Ureter (tissue), 1 donor: ENCODE measurements at regions not wholly inside any gene's neighbourhood (a gene's known extent, or its start where the extent isn't known, plus 50 kb on each side); places are given as distances from the start of the nearest gene placed in this dataset.

ENCODE experiments used
- DNase-seq: peaks from one replicate; pipeline ENCODE4 v3.0.0-alpha.2; 2020; ENCODE audit warnings: low spot score
- donor health status: DM: yes; HTN: yes; CAD: no.

DNA sequence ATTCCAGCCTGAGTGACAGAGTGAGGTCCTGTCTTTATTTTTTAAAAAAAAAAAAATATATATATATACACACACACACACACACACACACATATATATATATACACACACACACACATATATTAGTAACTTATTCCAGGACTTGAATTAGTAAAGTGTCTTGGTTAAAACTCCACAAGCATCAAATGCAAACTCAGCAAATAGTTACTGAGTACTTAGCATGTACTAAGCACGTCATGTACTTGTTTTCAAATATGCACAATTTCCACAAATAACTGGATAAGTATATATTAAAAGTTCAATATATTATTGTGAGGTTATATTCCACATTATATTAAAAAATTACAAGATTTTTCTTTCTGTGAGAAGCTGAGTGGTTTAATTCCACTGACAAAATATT, 304.7 kb downstream of the ZEB2 start:
- DNase-seq, result no peak

DNA sequence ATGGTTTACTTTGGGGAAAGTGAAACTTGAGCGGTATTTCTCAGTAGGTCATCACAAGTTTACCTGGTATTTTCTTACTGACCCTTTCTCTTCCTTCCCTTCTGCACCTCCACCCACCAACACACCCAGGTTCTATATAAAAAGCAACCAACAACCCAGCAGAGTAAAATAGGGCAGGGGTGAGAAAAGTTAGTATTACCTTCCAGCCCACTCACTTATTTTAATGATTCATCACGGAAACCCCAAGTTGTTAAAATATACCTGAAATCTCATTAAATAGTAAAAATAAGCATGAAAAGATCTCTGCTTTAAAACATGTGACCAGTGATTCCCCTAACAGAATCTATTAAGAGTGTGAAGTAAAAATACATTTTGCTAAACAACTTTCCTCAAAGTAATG, 306.1 kb downstream of the ZEB2 start:
- DNase-seq, result no peak

DNA sequence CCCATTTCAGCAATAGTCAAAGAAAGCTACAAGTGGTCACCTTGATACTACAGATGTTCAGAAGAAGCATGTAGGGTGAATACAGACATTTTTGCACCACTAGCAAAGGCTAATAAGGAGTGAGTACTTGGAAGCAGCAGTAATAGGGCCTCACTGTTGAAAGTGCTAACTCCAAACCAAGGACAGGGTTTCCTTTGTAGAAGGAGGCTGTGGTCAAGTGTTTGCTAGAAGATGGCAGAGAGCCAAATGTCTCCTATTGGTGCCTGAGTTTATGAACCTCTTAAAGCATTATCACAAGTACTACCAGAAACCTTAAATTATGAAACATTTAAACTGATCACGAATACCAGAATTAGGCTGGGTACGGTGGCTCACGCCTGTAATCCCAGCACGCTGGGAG, 308.1 kb downstream of the ZEB2 start:
- DNase-seq, result no peak

DNA sequence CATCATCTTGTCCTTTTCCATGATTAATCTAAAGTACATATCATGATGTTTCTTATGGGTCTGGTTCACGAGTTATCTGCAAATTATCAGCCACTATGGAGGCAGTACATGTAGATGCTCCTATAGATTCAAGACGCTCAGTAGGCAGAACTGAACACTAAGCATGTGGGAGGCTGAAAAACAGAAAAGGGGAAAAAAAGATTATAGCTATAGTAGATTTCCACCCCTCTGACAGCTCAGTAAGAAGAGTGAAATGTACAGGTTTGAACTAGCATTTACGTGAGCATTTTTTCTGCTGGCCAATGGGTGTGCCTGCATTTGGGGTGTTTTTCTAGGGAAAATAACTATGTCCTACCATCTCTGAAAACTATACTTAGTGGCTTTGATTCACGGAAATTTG, 308.9 kb downstream of the ZEB2 start:
- no peak for DNase-seq

DNA sequence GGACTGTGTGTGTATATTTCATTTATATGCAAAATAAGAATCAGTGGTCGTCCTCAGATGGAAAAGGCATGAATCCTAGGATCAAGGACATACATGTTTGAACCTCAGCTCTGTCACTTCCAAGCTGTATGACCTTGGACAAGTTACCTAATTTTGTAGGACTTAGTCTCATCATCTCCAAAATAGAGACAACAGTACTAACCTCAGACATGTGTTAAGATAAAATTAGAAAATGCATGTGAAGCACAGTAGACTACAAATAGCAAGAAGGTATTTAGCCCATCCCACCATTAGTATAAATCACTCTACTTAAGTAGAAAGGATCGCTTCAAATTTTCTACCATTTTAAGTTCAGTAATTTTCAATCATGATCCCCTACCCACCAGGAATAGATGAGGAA, 309.8 kb downstream of the ZEB2 start:
- no peak for DNase-seq

DNA sequence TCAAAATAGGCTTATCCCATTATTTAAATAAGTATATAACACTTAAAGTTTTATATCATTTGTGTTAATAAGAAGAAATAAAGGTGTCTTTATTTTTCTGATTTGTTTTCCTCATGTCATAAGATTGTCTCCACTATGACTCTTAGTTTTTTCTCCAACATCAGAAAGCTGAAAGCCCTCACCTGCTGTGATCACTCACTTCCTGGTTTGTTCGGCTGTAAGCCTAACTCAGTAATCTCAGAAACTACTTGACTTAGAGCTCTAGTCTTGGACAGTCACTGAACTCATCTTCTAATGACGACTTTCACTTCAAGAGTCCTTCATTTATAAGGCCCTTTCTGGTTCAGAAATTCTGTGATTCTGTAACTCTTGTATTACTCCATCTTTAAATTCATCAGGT, 311.0 kb downstream of the ZEB2 start:
- no peak for DNase-seq

DNA sequence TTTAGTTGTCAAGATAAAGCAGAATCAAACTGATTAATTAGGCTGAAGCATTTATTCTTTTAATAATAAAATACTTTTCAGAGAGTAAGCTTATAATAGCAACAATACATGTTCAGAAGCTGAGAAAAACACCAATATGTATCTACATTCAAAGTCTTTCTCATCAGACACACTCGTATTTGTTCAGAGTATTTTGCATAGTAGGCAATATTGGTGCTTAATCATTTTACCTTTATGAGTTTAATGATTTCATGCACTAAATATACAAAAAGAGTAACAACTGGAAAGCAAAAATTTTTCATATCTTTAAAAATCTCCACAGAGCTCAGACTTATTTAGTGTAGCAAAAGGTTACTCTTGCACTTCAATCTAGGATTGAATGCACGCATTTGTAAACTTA, 313.9 kb downstream of the ZEB2 start:
- DNase-seq, result no peak

DNA sequence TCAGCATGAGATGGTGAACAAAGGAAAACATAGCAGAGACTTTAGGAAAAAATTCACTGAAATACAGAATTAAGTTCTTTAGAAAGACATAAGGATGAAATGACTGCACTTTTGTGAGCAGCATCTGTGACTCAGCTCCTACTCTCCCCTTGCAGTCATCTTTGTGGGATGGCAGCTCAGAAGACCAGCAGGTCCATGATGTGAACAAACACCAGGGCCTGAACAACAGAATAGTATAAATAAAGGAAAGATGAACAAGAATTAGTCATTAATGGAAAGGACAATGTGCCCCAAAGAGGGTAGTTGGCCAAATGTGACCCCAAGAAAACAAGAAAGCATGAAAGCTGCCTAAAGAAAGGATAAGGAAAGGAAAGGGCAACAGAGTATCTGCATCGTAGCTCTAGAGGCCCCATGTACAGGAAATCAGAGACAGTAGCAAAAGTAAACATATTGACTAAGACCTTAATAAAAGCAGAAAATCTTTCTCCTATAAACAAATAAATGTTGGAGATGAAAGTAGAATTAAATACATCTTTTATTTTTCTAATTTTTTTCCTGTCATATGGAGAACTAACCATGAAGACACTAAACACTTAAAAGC, 318.0 kb downstream of the ZEB2 start:
- DNase-seq, result no peak

DNA sequence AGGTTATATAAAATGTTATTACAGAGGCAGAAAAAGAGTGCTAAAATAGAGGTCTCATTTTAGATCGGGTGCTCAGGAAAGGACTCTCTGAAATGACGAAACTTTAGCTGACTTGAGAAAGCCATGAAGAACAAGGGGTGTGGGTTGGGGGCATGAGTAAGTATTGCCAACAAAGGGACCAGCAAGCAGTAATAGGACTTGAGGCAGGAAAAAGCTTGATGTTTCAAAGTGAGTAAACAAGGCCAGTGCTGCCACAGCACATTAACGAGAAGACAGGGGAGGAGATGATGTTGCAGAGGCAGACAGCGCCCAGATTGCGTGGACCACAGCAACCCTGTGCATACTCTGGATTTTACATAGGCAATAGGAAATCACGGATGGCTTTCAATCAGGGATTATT, 318.8 kb downstream of the ZEB2 start:
- DNase-seq, result no peak

DNA sequence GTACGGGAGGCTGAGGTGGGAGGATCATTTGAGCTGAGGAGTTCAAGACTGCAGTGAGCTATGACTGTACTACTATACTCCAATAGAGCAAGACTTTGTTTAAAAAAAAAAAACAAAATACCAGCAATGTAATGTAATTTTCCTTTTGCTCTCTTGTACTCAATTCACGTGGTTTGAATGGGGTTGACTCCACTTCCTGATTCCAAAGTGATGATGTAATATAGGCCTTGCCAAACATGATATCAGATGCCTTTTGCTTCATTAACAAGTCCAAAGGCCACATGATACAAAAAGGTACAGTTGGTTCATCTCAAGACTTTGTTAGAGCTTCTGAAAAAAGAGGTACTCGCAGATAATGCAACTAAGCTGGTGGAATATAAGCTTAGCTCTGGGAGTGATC, 321.8 kb downstream of the ZEB2 start:
- DNase-seq, result no peak

DNA sequence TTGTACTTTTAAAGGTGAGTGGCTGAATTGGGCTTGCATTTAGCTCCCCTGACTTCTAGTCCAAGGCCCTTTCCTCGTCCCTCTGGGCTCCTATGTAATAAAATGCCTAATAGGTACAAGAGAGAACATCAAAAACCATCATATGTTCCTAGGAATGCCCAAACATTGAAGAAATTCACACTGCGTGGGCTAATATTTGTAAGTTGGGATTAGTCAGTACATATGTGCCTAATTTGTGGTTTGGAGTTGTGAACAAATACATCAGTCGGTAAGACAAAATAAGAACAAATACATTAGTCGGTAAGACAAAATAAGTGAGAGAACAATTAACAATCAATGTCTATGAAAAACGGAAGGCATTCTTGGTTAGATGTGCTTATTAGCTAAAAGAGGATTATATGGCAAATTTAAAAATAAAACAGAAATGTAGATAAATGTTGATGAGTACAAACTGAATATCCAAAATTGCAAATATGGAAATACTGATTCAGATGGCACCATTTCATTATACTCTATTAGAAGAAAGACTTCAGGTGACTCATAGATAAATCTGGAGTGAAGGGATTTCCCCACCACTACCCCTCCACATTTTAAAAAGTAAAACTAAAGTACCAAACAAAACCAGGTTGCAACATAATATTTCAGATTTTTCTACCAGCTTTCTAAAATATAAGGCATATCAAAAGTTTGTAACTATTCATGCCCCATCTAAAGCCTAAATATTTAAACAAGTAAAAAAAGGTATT, 325.4 kb downstream of the ZEB2 start:
- no peak for DNase-seq

DNA sequence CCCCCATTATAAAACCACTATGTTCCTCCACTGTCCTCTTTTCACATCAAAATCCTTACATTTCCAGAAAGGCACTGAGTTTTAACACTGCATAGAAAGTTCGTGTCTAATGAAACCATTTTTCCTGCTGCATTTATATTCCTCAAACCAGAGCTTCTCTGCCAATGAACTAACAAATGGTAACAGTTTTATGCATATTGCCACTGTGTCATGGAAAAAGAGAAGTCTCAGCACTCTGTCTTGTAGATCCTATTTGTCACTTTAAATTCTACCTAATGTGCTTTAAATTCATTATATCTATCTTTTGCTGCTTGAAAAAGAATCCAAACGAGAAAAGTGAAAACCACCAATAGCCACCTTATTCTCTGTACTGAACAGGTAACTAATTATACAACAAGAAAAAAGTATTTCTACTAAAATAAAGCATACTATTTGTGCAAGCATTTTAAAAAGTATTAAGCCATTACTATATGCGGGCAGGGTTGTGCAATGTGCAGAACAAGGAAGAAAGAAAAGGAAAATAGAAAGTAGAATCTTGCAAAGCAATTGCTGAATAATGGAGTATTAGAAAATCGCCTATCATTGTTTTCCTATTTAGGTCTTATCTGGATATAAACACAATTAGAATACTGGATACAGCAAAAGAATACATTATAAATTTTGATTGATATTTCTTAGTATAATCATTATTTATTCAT, 328.9 kb downstream of the ZEB2 start:
- no peak for DNase-seq

DNA sequence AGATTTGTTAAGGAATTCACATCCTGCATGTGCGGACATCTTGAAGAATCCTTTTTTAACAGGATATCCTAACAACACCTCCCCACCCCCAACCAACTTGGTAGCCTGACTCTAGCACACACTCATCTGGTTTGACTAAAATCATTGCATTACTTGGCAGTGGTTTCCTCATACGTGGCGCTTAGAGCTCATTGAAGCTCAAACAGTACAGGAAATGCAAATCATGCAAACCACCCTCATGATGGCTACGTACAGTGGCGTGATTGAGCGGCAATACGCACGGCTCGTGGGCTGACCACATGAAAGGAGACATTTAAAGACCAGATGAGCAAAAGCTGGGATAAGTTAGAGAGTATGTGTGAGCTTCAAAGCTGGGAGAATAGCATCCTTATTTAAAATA, 336.2 kb downstream of the ZEB2 start:
- DNase-seq, result no peak

DNA sequence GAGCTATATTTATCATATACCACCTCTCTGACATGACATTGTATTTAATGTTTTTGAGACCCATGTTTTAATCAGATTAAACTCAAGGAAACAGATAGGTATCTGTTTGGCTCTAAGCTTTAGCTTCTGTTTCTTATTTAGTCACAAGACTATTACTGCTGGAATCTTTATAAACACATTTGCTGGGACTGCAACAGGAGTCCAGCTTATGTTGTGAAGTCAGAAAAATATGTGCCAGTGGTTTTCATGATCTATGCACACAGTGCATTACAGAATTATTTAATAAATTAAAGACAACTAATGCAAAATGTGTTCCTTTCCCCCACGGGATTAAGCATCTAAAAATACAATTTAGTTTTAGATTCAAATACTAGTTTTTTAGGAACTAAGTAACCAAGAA, 338.9 kb downstream of the ZEB2 start:
- DNase-seq, result no peak

DNA sequence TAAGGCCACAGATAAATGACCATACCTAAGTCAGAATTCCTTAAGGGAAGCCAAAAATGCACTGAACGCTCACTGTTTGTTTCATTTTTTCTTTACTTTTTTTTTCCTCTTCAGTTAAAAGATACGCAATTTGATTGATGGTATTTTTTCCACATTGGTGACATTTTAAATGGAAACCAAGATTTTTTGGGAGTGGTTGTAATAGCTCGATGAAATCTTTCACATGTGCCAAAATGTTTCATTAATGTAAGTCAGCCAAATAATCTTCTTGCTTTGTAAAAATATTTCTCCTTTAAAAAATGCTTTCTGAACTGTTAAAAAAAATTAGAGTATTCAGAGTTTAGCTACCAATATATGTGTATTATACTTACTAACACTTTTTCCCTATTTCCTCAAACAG, 339.8 kb downstream of the ZEB2 start:
- no peak for DNase-seq

DNA sequence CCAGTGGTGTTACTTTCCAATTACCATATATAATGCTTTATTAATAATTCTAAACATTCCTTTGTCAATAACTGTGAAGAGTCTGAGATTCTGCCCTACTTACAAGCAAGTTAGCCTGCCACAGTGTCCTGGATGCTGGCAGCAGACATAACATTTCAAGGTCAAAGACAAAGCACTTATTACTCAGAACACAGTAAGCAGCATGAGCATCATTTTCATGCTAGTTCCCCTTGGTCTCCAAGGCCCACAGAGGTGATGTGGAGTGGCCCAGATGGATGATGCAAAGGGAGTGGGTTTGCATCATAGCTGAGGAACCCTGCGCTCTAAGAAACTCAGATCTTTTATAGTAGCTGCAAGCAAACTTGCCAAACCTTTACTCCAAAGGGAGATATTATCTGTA, 349.7 kb downstream of the ZEB2 start:
- no peak for DNase-seq

DNA sequence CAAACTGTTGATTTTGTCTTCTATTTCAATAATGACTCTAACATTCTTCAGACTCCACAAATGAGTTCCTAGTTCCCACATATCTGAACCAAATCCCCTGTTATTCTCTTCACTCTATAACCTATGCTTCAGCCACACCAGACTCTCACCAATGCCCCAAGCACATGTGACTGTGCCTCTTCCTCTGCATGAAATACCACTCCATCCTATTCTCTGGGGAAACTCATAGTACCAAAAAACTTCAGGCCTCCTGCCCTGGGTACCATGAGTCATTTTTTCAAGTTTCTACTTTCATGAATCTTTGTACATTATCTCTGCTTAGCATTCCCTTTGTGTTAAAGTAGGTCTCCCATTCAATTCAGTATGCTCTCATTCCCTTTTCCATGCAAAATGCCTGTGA, 353.2 kb downstream of the ZEB2 start:
- DNase-seq, result no peak

DNA sequence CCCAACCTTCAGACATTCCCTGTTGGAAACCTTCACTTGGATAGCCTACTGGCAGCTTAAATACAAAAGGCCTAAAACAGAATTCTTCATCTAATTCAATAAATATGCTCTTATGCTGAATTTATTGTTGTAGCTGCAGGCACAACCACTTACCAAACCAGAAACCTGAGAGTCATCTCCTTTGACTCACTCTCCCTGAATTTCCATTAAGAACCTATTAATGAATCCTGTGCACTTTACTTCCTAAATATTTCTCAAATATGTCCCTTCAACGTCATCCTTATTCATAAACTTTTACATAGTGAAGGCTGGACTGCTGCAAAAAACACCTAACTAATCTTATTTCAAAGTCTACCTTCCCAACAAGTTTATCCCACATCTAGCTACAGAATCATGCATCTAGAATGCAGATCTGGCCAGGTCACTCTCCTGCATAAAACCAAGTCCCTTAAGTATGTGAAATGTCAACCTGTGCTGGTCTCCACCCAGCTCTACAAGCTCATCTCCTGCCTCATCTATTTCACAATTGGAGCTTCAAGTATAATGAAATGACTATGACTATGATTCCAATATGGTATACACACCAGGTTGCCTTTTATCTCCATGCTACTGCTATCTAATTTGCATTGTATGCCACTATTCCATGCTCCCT, 354.2 kb downstream of the ZEB2 start:
- no peak for DNase-seq

DNA sequence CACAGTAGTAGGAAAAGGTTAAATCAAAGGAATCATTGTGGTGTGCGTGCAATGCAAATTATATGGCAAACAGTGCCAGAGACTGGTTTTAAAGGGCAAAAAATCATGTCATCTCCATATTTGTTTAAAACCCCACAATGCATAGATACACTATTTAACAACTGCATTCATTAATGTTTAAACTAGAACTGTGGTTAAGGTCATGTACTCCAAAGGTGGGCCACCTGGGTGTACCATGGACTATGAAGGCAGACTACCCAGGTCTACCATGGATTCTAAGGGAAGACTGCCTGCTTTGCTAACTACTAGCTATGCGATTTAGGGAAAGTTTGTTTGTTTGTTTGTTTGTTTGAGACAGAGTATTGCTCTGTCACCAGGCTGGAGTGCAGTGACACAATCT, 356.3 kb downstream of the ZEB2 start:
- DNase-seq, result no peak

DNA sequence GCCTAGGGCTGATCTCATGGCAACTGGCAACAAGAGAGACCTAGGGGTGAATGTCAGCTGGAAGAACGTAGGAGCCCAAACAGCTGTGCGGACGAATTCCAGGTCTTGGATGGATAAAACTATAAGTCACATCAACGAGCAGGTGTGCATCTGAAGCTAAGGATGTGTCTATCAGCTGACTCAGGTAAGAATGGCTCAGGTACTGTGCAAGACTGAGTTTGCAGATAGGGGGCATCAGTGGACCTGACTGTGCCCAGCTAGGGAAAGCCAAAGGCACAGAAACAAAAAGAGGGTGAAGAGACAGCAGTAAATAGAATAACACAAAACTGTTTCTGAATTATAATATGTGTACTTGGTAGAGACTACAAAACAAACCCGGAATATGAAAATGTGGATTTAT, 357.3 kb downstream of the ZEB2 start:
- DNase-seq, result no peak

DNA sequence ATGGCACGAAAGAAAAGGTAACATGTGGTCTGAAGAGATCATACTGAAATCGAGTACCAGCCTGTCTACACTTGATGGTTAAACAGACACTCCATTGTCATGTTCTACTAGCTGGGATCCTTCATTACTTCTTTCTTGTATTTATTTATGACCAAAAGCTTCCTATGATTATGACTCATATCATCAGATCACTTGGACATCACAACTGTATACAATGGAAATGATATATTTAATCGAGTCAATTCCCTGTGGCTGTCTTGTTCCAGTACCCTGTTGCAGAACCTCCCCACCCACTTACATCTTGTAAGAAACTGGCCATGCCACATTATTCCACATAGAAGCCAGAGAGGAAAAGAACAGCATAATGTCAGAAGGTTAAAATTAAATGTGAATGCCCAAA, 358.9 kb downstream of the ZEB2 start:
- no peak for DNase-seq

DNA sequence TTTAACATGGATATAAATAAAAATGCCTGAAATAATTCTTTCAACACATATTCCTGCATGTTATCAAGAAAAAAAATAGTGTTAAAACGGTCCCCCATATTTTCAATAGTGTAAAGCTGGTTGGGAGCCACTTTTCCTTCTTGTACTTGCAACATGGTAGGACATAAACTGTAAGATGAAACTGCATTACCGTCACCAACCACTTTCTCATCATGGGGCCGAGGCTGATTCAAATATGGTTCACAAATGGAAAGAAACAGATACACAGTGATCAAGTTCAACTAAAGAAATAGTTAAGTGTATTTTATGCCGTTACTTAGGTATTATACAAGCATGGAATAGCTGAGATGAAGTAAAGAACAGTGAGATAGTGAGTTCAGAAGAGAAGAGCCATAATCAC, 360.7 kb downstream of the ZEB2 start:
- no peak for DNase-seq

DNA sequence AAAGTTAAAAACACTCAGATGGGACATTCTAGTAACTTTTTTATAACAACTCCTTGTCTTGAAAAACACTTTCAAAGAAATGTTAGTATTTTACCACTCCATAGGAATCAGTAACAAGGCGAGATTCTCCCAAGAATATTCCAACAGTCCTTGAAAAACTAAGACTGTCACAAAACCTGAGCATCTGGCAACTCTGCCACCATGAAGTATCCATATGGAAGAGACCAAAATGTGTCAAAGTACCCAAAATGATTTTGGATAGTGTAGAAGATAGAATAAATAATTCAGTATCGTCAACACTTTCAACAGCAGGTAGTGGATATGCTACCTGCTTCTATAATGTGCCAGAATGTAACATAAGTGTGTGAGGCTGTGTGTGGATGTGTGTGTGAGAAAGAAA, 361.8 kb downstream of the ZEB2 start:
- DNase-seq, result no peak
